GM18873 (cell line): ENCODE measurements at regions not wholly inside any gene's neighbourhood (a gene's known extent, or its start where the extent isn't known, plus 50 kb on each side); places are given as distances from the start of the nearest gene placed in this dataset.

ENCODE experiments used
- ATAC-seq: cut with Tn5 transposase; IDR thresholded peaks from one replicate; pipeline ENCODE4 v1.9.1; 2021; ENCODE audit warnings: mild to moderate bottlenecking, moderate library complexity, moderate number of reproducible peaks; ENCODE audit not compliant: unreplicated experiment, low FRiP score

DNA sequence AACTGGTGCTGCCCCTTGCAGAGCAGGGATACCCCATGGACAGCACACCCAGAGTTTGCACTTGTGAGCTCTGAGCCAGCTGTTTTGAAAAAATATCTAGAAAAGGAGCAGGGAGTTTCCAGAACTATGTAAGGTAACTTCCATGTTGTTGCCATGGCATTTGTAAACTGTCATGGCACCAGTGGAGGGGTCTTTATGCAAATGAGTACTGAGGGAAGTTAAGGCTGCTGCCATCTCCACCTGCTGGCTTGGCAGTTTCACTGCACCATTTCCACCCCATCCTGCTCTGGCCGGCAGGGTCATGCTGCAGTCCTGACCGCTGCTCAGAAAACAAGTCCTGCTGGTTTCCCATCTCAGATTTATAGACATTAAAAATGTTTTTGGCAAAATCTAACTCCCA is 52.3 kb upstream of the SNTG2 start:
- ATAC-seq, result no peak

DNA sequence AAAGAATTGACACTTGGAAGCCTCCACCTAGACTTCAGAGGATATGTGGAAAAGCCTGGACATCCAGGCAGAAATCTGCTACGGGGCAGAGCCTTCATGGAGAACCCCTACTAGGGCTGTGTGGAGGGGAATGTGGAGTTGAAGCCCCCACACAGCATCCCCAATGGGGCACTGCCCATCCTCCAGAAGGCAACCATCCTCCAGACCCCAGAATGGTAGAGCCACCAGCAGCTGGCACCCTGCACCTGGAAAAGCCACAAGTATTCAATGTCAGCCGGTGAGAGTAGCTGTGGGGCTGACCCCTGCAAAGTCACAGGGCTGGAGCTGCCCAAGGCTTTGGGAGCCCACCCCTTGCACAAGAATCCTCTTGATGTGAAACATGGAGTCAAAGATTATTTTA is 53.6 kb upstream of the SNTG2 start:
- no peak for ATAC-seq

DNA sequence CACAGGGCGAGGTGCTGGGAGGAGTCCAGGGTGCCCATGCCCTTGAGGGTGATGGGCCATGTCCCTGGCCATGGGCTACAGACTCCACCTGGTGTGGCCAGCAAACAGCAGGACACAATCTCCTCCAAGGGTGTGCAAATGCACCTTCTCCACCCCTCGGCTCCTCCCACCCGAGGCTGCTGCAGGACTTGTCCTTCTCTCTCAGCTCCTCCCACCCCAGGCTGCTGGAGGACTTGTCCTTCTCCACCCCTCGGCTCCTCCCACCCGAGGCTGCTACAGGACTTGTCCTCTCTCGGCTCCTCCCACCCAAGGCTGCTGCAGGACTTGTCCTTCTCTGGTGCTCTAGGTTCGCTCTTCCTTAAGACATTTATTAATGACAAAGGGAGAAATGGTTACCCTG is 57.3 kb upstream of the SNTG2 start:
- ATAC-seq, result no peak

DNA sequence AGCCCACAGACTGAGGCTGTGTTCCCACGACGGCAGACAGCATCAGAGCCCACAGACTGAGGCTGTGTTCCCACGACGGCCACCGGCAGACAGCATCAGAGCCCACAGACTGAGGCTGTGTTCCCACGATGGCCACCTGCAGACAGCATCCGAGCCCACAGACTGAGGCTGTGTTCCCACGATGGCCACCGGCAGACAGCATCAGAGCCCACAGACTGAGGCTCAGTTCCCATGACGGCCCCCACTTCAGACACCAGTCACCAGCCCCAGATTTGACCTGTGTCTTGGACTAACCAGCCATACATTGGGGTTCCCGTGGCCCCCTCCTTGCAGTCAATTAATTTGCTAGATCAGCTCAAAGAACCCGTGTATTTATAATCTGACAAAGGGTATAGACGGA is 57.8 kb upstream of the SNTG2 start:
- ATAC-seq, result no peak

DNA sequence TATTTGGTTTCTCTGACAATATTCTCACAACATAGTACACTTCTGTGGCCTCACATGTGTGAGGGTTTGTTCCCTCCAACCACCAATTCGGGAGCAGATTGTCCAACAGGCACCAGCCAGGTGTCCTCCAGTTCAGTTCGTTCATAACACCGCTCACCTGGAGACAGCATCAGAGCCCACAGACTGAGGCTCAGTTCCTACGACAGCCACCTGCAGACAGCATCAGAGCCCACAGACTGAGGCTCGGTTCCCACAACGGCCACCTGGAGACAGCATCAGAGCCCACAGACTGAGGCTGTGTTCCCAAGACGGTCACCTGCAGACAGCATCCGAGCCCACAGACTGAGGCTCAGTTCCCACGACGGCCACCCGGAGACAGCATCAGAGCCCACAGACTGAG is 58.2 kb upstream of the SNTG2 start:
- no peak for ATAC-seq

DNA sequence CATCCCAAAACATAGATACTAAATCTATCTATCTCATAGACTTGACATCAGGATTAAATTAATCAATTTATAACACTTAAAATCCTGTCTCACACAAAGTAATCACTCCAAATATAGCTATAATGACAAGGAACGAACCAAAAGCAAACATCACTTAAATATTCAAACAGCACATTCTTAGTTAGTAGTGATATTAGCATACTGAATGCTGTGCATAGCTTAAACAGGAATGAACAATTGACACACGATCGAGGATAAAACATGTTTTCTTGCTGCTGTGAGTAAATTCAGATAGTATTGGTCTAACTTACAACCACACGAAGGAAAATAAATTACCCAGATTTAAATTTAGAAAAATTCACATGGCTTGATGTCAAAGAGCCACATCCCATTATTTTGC is 58.9 kb upstream of the SNTG2 start:
- ATAC-seq, result no peak

DNA sequence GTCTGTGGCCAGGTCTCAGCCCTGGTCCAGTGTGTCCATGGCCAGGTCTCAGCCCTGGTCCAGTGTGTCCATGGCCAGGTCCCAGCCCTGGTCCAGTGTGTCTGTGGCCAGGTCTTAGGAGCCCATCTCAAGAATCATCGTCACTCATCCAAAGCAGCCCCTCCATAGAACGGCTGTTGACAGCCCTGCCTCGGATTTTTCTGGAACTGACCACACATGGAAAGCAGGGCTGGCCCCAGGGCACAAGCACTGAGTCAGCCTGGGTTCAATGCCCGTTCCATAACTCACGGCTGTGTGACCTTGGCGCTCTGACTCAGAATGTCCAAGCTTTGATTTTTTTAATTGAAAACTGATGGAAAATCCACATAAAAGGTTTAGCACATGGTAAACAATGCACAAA is 59.9 kb upstream of the SNTG2 start:
- no peak for ATAC-seq

DNA sequence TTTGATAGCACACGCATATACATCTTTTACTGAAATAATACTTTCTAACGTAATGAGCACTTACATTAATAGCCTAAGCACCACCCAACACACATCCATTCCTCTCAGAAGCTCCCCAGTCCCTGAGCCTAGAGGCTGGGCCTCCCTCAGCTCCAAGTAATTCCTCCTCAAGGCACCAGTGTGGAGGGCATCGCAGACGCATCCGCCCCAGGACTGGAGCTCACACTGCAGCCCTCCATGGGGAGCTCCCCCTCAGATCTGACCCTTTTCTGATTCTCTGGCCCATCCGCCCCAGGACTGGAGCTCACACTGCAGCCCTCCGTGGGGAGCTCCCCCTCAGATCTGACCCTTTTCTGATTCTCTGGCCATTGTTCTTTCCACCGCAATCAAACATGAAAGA is 60.4 kb upstream of the SNTG2 start:
- ATAC-seq, result no peak

DNA sequence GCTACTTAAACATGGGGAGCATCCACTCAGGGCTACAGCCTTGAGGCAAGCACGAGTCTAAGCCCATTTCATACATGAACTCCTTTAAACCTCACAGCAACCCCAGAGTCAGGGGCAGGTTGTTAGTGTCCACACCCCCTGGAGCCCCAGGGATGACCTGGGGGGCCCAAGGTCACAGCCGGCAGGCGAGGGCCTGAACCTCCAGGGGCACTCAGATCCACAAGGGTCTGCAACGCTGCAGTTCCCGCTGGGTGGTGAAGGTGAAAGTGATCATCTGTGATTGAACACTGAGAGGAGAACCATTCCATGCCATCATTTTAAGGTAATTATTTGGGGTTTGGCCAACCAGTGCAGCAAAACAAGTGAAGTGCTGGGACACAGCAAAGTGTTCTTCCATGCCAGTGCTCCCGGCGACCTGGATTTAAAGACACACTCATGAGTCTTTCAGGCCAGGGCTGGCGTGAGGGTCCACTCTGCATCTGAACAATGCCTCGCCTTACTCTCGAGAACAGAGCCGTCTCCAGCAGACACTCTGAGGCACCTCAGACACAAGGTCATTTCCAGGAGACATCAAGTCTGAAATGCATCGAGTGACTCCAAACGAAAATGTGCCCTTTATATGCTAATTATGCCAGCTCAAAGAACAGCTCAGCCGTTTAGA is 61.6 kb upstream of the SNTG2 start:
- ATAC-seq, result no peak

DNA sequence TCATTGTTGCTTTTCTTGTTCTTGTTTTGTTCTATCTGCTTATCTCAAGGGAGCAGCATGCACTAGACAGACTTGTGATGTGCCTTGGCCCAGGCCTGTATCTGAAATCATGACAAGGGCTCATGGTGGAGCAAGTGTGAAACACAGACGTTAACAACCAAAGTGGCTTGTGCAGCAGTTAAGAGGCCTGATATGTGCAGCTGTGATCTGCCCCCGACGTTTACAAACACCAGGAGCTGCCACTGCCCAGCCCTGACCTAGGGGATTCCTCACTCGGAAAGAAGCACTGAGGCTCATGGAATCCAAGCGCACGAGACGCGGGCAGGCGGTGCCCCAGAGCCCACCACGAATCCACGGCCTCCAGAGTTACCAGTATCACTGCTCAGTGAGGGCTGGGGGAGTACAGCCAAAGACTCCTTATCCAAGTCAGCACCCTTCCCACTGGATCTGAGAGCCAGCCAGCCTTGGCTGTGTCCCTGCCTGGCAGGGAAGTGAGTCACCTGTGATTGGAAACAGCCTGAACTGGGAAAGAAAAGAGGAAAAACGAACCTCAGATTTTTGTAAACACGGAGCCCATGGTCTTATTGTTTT is 62.3 kb upstream of the SNTG2 start:
- ATAC-seq, result no peak

DNA sequence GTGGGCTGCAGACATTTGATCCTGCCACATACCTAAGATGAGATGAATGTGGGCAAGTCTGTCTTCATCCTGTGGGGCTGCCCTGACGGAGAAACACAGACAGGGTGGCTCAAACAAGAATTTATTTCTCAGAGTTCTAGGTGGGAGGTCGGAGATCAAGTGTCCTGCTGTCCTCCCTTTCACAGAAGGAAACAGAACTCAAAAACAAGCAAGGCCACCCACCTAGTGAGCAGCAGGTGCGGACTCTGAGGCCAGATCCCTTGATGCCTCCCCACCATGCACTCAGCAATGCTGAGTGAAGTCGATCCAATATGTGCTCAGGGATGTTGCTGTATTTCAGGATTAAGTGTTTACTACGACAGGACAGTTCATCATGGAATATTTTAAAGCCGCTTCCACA is 63.0 kb upstream of the SNTG2 start:
- ATAC-seq, result no peak

DNA sequence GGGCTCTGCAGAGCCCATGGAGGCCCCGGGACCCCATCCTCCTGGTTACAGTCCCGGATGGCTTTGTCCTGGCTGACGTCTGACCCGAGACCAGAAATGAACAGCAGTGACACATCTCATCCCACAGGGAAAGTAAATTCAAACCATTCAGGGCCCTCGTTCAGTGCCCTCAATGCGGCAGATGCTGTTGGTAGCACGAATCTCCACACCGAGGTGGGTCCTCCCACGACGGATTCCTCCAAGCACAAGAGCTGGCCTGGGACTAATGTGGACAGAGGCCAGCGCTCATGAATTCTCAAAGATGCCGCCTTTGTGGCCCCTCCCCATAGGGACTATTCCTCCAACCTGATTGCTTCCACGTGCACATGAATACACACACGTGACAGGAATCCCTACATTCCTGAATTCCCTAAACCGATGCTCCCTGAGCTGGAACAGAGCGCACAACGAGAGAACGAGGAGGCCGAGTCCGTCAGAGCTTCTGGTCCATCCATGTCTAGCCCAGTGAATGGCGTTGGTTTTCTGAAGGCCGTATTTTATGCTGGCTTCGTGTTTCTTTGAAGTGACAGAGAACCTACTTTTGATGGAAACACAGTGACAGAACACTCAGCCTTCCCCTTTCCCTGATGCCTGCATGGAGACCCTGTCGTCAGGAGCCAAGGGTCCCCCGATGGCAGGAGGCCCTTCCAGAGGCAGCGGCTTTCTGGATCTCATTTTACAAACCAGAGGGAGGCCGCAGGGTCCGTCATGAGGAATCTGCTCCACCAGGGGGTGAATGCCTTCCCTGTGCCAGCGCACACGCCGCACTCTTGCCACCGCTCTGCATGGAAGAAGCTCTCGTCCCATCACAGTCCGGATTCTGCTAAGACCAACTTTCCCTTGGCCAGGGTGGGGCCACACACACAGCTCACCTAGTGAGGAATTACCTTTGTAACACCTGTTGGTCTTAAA is 64.3 kb upstream of the SNTG2 start:
- ATAC-seq, result no peak

DNA sequence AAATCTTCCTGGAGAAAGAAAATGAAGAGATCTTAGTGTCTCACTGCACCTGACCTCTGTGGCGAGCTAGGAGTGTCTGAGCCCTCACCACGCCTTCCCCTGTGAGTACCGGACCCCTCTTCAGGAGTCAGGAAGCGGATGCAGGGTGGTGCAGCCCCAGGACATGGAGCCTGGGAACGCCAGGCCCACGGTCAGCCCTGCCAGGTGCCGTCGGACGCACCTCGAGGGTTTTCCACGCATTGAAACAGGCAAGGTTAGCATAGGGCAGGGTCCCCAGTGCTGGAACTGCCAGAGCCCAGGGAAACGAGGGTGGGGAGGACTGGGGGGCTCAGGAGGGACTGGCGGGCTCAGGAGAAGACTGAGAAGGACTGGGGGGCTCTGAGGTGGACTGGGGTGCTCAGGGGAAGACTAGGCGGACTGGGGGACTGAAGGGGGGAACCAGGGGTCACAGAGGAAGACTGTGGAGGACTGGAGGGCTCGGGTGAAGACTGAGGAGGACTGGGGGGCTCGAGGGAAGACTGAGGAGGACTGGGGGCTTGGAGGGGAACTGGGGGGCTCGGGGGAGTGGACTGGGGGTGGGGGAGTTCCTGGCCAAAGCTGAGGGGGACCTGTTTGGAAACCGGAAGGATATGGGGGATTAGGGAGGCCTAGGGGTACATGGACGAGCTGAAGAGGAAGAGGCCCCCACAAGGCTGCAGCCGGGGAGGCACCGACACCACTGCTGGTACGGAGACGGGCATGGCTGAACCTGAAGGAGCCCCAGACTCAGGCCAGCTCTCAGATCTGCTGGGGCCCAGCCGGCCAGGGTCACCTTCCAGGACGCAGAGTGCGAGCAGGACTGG is 65.2 kb upstream of the SNTG2 start:
- ATAC-seq, result no peak

DNA sequence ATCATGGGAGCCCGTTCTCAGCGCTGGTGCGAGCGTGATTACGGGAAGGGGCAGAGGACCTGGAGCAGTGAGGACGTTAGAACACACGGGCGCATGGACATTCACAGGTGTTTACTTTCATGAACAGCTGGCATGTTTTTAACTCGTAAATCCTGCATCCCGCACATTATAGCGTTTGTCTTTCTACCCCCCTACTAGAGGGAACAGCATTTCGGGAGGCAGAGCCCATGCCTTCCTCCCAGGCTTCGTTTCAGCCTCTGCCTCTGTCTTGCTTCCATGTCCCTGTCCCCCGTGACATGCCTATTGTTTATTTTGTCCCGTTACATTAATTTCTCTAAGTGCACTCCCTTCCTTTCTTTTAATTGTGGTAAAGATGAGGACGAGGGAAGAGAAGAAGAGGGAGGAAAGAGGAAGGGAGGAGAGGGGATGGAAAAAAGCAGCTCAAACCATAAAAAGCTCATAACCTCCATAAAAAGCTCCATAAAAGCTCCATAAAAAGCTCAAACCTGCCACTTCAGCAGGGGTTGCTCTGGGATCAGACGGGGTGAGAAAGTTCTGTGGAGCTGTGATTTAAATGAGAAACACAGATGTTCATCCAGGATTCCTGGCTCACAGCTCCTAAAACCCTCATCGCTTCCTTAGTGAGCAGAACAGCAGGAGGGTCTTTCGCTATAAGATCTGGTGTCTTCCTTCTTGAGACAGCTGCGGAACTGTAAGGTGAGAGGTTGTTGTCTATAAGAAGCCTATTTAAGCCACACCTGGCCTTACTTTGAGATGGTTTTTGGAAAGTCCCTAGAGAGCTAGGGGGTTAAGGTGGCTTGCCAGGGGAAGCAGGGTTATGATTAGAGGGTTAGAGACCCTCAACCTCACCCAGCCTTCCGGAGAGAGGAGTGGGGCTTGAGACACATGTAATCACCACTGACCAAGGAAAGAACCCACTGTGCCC is 66.6 kb upstream of the SNTG2 start:
- no peak for ATAC-seq

DNA sequence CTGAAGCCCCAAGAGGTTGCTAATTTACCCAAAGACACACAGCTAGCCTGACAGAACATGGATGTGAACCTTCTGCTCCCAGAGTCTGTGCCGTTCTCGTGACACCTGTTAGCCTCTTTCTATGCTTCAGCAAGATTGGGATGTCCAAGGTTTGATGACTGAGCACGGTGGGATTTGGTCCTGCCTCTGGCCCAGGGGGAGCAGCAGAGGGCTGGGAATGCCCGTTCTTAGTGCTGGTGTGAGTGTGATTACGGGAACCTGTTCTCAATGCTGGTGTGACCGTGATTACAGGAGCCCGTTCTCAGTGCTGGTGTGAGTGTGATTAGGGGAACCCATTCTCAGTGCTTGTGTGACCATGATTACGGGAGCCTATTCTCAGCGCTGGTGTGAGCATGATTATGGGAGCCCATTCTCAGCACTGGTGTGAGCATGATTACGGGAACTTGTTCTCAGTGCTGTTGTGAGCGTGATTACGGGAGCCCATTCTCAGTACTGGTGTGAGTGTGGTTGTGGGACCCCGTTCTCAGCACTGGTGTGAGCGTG is 67.3 kb upstream of the SNTG2 start:
- ATAC-seq, result no peak

DNA sequence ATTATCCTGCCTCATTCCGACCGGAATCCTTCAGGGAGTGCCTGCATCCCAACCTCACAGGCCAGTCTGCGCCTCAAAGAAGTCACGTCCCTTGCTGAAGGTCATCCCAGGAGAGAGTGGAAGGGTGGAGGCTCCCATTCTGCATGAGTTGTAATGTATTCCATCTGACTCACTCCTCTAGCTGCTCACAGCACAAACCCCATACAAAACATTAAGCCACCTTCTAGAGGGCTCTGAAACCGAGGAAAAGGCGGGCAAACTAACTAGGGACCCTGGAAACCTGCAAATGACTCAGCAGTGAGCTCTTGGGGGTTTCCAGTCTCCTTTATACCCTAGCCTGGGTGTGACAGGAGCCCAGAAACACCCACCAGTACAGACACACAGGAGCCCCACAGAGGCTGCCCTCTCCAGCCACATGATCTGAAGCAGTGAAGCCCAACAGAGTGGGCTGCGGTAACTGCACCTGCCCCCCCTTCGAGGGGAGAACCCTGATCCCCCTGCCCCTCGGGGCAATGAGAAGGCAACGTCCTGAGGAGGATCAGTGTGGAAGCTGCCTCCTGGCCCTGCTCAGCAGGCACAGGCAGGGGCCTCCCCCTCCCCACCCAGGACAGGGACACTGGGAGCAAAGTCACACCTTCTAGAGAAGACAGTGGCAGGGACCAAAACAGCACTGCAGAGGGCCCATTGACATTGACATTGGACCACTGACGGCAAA is 69.3 kb upstream of the SNTG2 start:
- no peak for ATAC-seq

DNA sequence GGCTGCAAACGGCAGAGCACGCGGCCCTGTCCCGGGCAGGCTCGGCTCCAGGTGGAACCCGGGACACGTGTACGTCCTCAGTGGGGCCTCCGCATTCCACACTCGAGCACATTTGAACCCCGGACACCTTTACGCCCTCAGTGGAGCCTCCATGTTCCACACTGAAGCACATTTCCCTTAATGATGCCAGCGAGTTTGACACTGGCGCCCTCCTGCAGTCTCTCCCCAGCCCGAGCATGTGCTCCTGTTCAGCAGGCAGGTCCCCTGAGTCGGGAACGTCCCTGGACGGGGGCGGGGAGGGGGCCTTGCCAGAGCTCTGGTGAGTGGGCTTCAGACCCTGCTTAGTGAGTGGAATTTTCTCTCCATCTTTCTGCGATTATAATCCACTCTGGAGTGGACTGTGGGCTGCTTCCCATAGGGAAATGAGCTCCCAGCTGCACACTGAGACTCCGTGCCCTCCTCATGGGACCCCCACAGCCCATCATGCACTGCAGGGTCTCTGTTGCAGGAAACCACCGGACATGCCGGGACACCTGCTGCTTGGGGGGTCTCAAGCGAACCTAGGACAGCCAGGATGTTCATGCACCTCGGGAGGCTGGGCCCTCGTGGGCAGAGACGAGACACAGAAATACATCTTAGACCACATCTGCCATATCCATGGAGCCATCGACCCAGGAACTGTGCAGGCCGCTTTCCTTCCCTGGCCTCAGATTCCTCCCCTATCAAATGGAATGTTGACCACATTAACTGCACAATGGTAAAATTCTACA is 70.3 kb upstream of the SNTG2 start:
- no peak for ATAC-seq

DNA sequence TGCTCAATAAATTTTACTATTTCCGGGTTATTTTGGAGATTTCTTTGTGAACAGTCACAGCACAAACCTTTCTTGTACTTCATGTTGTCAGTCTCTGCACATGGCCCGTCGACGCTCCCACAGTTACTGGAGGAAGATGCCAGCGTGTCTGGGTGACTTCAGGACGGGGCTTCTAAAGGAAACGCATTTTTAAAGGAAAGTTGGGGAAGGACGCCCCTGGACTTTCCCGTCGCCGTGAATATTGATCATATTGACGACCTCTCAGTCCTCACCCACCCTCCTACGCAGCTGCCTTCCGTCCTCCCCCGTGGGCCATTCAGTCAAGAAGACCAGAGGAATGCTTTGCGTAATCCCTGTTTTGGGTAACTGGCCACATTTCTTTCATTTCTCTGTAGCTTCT is 71.1 kb upstream of the SNTG2 start:
- no peak for ATAC-seq
